ENCODE measurements at regions not wholly inside any gene's neighbourhood (a gene's known extent, or its start where the extent isn't known, plus 50 kb on each side); places are given as distances from the start of the nearest gene placed in this dataset.
"Not testable (repeated sequence)": the region's sequence is repeated elsewhere in the genome, so short reads cannot be mapped to it uniquely, and the experiment has no call there.

- no peak for DNase-seq (ENCODE audit: low spot score)
Measured at GRCh38 chr17:77037943-77038342, 102.8 kb upstream of the SEC14L1 start.

GRCh38 chr17:77038884-77039555 lies 101.7 kb upstream of the SEC14L1 start:
- no peak for DNase-seq (ENCODE audit: low spot score)

GRCh38 chr17:77042476-77043231 lies 98.1 kb upstream of the SEC14L1 start:
- DNase-seq (ENCODE audit: low spot score), result no peak

DNA sequence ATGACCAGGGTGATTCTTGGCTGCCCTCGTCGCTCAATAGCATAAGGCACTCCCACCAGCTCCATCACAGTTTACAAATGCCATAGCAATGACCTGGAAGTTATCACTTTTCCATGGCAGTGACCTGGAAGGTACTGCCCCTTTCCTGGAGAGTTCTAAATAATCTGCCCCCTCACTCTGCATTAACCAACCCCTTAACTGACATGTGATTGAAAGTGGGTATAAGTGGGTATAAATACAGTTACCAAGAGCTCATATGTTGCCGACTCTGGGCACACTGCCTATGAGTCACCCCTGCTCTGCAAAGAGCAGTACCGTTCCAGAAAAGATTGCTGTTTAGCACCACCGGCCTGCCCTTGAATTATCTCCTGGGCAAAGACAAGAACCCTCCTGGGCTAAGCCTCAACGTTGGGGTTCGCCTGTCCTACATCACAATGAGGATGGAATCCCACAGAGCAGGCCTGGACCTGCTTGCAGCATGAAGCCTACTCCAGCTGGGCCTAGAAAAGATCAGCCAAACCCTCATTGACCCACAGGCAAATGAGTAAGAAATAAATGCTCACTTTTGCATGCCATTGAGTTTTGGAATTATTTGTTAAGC lies 95.2 kb upstream of the SEC14L1 start:
- no peak for DNase-seq (ENCODE audit: low spot score)

GRCh38 chr17:77049440-77049839 lies 91.3 kb upstream of the SEC14L1 start:
- DNase-seq (ENCODE audit: low spot score), result no peak

DNA sequence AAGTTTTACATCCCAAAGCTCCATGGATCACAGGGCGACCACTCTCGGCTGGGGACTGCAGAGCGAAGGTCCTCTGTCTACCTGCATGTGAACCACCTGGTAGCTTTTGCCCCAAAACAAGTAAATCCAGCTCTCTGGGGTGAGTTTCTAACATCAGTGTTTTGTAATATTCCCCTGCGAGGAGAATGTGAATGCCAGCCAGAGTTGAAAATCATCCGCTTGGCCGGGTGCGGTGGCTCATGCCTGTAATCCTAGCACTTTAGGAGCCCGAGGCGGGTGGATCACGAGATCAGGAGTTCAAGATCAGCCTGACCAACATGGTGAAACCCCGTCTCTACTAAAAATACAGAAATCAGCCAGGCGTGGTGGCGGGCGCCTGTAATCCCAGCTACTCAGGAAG lies 89.9 kb upstream of the SEC14L1 start:
- not testable (repeated sequence) for DNase-seq (ENCODE audit: low spot score)

DNA sequence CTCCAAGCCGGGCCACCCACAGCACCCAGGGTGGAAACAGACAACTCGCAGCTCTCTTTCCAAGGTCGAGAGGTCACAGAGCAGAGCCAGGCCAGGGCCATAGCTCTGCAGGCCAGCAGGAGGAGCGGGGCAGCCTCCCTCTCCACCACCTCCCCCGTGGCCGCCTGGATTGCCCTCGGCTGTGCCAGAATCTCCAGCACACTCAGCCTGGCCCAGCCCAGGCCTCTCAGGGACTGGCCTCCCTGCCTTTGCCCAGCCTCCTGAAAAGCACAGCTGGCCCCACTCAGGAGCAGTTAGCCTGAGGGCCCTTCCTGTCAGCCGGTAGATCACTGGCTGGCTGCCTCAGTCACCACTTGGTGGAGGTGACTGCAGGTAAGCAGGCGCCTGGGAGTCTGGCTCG lies 85.8 kb upstream of the SEC14L1 start:
- no peak for DNase-seq (ENCODE audit: low spot score)

DNA sequence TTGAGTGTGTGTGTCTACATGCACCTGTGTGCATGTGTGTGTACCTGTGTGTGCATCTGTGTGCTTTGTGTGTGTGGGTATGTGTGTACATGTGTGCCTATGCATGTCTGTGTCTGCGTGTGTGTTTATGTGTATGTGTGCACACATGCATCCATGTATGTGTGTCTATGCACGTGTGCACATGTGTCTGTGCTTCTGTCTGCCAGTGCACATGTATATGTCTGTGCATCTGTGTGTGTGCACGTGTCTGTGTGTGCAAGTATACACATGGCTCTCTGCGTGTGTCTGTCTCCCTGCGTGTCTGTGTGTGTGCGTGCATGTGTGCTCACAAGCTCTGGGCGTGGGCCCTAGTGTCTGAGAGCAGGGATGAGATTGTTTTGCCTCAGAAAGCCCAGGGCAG lies 85.3 kb upstream of the SEC14L1 start:
- DNase-seq (ENCODE audit: low spot score), result no peak

DNA sequence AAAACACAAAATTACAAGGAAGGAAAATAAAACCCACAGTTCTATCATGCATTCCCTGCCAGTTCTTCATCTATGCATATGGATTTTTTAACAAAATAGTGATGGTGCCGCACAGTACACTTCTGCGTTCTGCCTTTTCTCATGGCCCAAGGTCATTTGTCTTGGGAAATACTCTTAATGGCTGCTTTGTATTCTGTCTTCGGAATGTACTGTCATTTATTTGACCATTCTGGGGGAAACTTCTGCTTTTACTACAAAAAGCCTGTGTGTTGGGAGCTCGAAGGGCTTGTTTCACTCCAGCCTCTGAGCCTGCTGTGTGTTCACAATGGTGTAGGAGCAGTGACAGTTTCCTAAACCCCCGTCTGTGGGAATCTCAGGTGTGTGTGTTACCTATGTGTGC lies 82.8 kb upstream of the SEC14L1 start:
- DNase-seq (ENCODE audit: low spot score), result no peak

- no peak for DNase-seq (ENCODE audit: low spot score)
Measured at GRCh38 chr17:77061669-77062068, 79.1 kb upstream of the SEC14L1 start.

GRCh38 chr17:77064598-77064997 lies 76.2 kb upstream of the SEC14L1 start:
- no peak for DNase-seq (ENCODE audit: low spot score)

GRCh38 chr17:77066165-77066564 lies 74.6 kb upstream of the SEC14L1 start:
- DNase-seq (ENCODE audit: low spot score), result no peak

DNA sequence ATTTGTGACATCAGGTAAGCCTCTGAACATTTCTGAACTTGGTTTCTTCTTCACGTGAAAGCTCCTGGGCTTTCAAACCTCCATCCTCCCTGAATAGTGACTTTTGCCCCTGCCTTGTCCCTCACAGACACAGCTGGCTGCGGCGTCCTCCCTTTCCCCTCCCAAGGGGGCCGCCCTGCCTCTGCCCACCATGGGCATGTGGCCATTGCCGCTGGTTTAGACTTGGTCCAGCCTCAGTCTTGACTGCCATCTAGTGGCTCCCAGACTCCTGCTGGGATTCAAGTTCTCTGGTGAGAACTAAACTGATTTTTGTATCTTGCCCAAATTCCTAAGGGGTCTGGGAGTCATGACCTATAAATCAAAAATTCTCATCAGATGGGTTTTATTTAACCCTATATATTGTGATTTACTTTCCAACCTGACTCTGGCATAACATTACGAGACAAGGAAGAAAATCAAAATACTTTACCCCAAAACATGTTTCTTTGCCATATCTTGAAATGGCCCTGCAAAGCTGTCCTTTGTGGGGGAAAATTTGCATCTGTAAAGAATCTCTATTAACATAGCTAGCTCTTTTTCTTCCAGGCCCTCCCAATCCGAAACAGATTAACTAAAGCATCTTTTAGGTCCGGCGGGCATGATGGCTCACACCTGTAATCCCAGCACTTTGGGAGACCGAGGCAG lies 73.9 kb upstream of the SEC14L1 start:
- peak; percentile 37 for DNase-seq (ENCODE audit: low spot score)

DNA sequence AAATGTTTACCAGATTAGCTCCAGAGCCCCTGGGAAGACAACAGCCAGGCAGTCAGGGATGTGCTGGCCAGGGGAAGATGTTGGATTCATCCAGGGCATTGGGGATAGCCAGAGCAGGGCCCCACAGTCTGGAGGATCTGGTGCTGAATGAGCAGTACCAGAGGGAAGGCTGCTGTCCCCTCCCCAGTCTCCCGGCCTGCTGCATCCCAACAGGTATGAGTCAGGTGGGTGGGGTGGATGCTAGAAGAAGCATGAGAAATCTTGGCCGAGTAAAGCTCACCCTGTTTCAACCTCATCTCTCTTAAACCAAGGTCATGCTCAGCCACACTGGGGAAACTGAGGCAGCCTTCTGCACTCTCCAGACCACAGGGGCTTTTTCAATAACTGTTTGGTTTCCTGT lies 71.9 kb upstream of the SEC14L1 start:
- DNase-seq (ENCODE audit: low spot score), result peak; percentile 32

GRCh38 chr17:77070888-77071279 lies 69.9 kb upstream of the SEC14L1 start:
- no peak for DNase-seq (ENCODE audit: low spot score)

DNA sequence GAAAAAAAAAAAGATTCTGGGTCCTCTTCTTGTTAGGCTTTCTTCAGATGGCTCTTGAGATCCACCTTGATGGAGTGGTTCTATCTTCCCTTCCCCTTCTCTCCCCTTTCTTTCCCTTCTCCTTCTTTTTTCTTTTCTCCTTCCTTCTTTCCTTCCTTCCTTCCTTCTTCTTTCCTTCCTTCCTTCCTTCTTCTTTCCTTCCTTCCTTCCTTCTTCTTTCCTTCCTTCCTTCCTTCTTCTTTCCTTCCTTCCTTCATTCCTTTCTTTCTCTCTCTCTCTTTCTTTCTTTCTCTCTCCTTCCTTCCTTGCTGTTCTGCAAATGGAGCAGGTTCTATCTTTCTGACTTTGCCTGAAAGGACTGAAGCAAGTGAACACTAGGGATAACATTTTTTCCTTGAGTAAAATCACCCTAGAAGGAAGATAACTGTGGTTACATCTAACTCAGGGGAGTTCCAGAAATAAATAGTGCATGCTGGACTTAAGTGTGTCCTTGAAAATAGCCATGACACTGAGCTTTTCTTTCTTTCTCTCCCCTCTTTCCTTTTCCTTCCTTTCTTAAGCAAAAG lies 68.8 kb upstream of the SEC14L1 start:
- no peak for DNase-seq (ENCODE audit: low spot score)

- no peak for DNase-seq (ENCODE audit: low spot score)
Measured at GRCh38 chr17:77072670-77073069, 68.1 kb upstream of the SEC14L1 start.

DNA sequence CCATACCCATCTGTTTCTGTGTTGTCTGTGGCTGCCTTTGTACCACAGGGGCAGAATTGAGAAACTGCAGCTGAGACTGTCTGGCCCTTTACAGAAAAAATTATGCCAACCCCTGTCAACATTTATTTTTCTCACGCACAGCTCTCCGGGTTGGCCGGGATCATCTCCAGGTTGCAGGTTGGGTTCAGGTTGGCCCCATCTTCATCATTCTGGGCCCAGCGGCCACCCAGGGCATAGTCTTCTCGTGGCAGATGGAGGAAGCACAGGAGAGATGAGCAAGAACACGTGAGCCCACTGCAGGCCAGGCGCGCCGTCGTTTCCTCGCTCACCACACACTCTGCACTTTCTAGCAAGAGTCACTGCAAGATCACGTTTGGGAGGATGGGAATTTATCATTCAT lies 66.1 kb upstream of the SEC14L1 start:
- DNase-seq (ENCODE audit: low spot score), result no peak

- DNase-seq (ENCODE audit: low spot score), result no peak
Measured at GRCh38 chr17:77076124-77076830, 64.5 kb upstream of the SEC14L1 start.

DNA sequence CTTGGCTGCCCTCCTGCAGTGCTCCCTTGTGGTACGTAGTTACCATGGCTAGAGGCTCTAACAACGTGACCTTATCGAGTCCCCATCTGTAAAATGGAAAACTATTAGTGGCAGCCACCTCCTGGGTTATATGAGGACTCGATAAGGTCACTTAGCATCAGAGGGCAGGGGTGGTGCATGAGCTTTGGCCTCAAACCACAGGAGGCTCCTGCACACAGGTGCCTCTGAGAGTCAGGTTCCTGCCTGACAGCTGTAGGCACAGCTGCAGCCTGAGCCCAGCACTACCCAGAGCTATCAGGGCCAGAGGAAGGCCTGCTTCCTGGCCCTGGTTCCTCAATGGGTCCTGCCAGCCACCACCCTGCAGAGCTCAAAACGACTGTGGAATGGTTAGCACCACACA lies 57.2 kb upstream of the SEC14L1 start:
- DNase-seq (ENCODE audit: low spot score), result no peak

- DNase-seq (ENCODE audit: low spot score), result no peak
Measured at GRCh38 chr17:77085926-77086432, 54.8 kb upstream of the SEC14L1 start.
